ENCODE measurements at regions not wholly inside any gene's neighbourhood (a gene's known extent, or its start where the extent isn't known, plus 50 kb on each side); places are given as distances from the start of the nearest gene placed in this dataset.
A peak's percentile ranks its signal among the peaks of the same experiment; 100 is the strongest.
"Not testable (repeated sequence)": the region's sequence is repeated elsewhere in the genome, so short reads cannot be mapped to it uniquely, and the experiment has no call there.

- H3K27me3 ChIP-seq (ENCODE audit: control insufficient read depth, insufficient read depth, low read length); H3K9me3 ChIP-seq (ENCODE audit: control insufficient read depth, low read depth, low read length); H3K36me3 ChIP-seq (ENCODE audit: control insufficient read depth, insufficient read depth, low read length); DNase-seq; H3K4me3 ChIP-seq (ENCODE audit: low read length); H3K27ac ChIP-seq (ENCODE audit: low read length); H3K4me1 ChIP-seq (ENCODE audit: control insufficient read depth, insufficient read depth, low read length): not testable (repeated sequence)
- WGBS (ENCODE audit: insufficient coverage, low lambda C conversion rate): no CpG with 5 or more reads among the region's 9 CpGs
Observed at GRCh38 chr13:109702030-109702597, 84.3 kb downstream of the IRS2 start.

- Histone ChIP-seq H3K36me3 (ENCODE audit: control insufficient read depth, insufficient read depth, low read length) (no peaks in the 10 kb centered on the region), H3K4me3 (ENCODE audit: low read length) (no peak overlapping the region), H3K27me3 (ENCODE audit: control insufficient read depth, insufficient read depth, low read length) (no peaks in the 10 kb centered on the region), H3K27ac (ENCODE audit: low read length) (peak overlapping the region; percentile 26), H3K4me1 (ENCODE audit: control insufficient read depth, insufficient read depth, low read length) (no peaks in the 10 kb centered on the region), H3K9me3 (ENCODE audit: control insufficient read depth, low read depth, low read length) (no peaks in the 10 kb centered on the region)
- WGBS (ENCODE audit: insufficient coverage, low lambda C conversion rate): no CpG with 5 or more reads among the region's 3 CpGs
- DNase-seq: peak; percentile 76 to 89
Observed at GRCh38 chr13:109700176-109700575, 86.2 kb downstream of the IRS2 start.

- no peak for DNase-seq
- H3K27ac ChIP-seq (ENCODE audit: low read length): peak overlapping the region; percentile 26
Observed at GRCh38 chr13:109699628-109700071, 86.7 kb downstream of the IRS2 start.

GRCh38 chr13:109698779-109699178 is 87.6 kb downstream of the IRS2 start:
- H3K9me3 ChIP-seq (ENCODE audit: control insufficient read depth, low read depth, low read length): no peaks in the 10 kb centered on the region
- H3K36me3 ChIP-seq (ENCODE audit: control insufficient read depth, insufficient read depth, low read length): no peaks in the 10 kb centered on the region
- no peaks in the 10 kb centered on the region for H3K4me1 ChIP-seq (ENCODE audit: control insufficient read depth, insufficient read depth, low read length)
- H3K4me3 ChIP-seq (ENCODE audit: low read length): no peak overlapping the region
- no peaks in the 10 kb centered on the region for H3K27me3 ChIP-seq (ENCODE audit: control insufficient read depth, insufficient read depth, low read length)
- no peak for DNase-seq
- H3K27ac ChIP-seq (ENCODE audit: low read length): no peak overlapping the region
- WGBS (ENCODE audit: insufficient coverage, low lambda C conversion rate): no CpG with 5 or more reads among the region's 1 CpG

More at GRCh38 chr13:109699628-109700071, 86.7 kb downstream of the IRS2 start:
- Histone ChIP-seq H3K4me3 (ENCODE audit: low read length) (no peak overlapping the region), H3K9me3 (ENCODE audit: control insufficient read depth, low read depth, low read length) (no peaks in the 10 kb centered on the region), H3K4me1 (ENCODE audit: control insufficient read depth, insufficient read depth, low read length) (no peaks in the 10 kb centered on the region), H3K27me3 (ENCODE audit: control insufficient read depth, insufficient read depth, low read length) (no peaks in the 10 kb centered on the region), H3K36me3 (ENCODE audit: control insufficient read depth, insufficient read depth, low read length) (no peaks in the 10 kb centered on the region)
- WGBS (ENCODE audit: insufficient coverage, low lambda C conversion rate): no CpG with 5 or more reads among the region's 13 CpGs

- H3K9me3 ChIP-seq (ENCODE audit: control insufficient read depth, low read depth, low read length): no peaks in the 10 kb centered on the region
- H3K4me3 ChIP-seq (ENCODE audit: low read length): no peak overlapping the region
- H3K4me1 ChIP-seq (ENCODE audit: control insufficient read depth, insufficient read depth, low read length): no peaks in the 10 kb centered on the region
- H3K27ac ChIP-seq (ENCODE audit: low read length): no peak overlapping the region
- WGBS (ENCODE audit: insufficient coverage, low lambda C conversion rate): 100% methylated on average over 2 of the region's 10 CpGs
- H3K36me3 ChIP-seq (ENCODE audit: control insufficient read depth, insufficient read depth, low read length): no peaks in the 10 kb centered on the region
- no peaks in the 10 kb centered on the region for H3K27me3 ChIP-seq (ENCODE audit: control insufficient read depth, insufficient read depth, low read length)
- no peak for DNase-seq
Observed at GRCh38 chr13:109697936-109698335, 88.4 kb downstream of the IRS2 start.

GRCh38 chr13:109695402-109696190 is 90.8 kb downstream of the IRS2 start:
- Histone ChIP-seq H3K4me3 (ENCODE audit: low read length) (no peak overlapping the region), H3K27ac (ENCODE audit: low read length) (no peak overlapping the region), H3K9me3 (ENCODE audit: control insufficient read depth, low read depth, low read length) (no peaks in the 10 kb centered on the region), H3K36me3 (ENCODE audit: control insufficient read depth, insufficient read depth, low read length) (no peaks in the 10 kb centered on the region), H3K4me1 (ENCODE audit: control insufficient read depth, insufficient read depth, low read length) (no peaks in the 10 kb centered on the region), H3K27me3 (ENCODE audit: control insufficient read depth, insufficient read depth, low read length) (no peaks in the 10 kb centered on the region)
- DNase-seq: no peak
- 100% methylated on average over 1 of the region's 6 CpGs for WGBS (ENCODE audit: insufficient coverage, low lambda C conversion rate)

DNA sequence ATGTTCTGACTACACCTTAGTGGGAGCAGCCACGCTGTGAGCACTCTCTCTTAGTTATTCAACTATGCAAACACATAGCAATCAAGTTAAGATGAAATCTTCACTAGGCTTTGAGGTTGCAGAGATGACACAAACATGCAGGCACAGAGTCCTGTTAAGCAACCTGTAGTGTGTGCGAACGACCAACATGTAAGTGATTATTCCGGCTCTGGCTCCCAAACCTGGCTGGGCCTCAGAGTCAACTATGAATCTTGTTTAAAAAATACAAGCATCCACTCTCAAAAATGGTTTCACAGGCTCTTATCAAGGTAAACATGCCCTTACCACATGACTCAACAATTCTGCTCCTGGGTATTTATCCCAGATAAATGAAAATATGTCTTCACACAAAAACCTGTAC is 91.4 kb downstream of the IRS2 start:
- Histone ChIP-seq H3K27me3 (ENCODE audit: control insufficient read depth, insufficient read depth, low read length) (no peaks in the 10 kb centered on the region), H3K4me1 (ENCODE audit: control insufficient read depth, insufficient read depth, low read length) (no peaks in the 10 kb centered on the region), H3K4me3 (ENCODE audit: low read length) (no peak overlapping the region), H3K9me3 (ENCODE audit: control insufficient read depth, low read depth, low read length) (no peaks in the 10 kb centered on the region), H3K27ac (ENCODE audit: low read length) (no peak overlapping the region), H3K36me3 (ENCODE audit: control insufficient read depth, insufficient read depth, low read length) (no peaks in the 10 kb centered on the region)
- 80% methylated on average over 1 of the region's 4 CpGs for WGBS (ENCODE audit: insufficient coverage, low lambda C conversion rate)
- DNase-seq: no peak

DNA sequence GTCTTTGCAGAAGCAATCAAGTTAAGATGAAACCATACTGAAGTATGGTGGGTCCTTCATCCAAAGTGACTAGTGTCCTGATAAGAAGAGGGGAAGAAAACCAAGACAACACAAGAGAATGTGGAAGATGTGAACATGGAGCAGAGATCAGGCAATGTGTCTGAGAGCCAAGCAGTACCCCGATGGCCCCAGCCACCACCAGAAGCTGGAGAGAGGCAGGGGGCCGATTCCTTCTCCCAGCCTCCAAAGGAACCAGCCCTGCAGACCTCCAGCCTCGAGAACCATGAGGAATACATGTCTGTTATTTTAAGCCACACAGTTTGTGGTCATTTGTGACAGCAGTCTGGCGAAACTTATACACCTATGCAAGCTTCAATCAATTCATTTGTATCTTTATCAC is 93.2 kb downstream of the IRS2 start:
- Histone ChIP-seq H3K27ac (ENCODE audit: low read length) (no peak overlapping the region), H3K4me3 (ENCODE audit: low read length) (no peak overlapping the region), H3K27me3 (ENCODE audit: control insufficient read depth, insufficient read depth, low read length) (no peaks in the 10 kb centered on the region), H3K9me3 (ENCODE audit: control insufficient read depth, low read depth, low read length) (no peaks in the 10 kb centered on the region), H3K4me1 (ENCODE audit: control insufficient read depth, insufficient read depth, low read length) (peaks cover under 1% of the 10 kb centered on the region), H3K36me3 (ENCODE audit: control insufficient read depth, insufficient read depth, low read length) (no peaks in the 10 kb centered on the region)
- no CpG with 5 or more reads among the region's 4 CpGs for WGBS (ENCODE audit: insufficient coverage, low lambda C conversion rate)
- DNase-seq: no peak

- H3K27ac ChIP-seq (ENCODE audit: low read length): no peak overlapping the region
- no peak for DNase-seq
- peaks cover 12% of the 10 kb centered on the region for H3K4me1 ChIP-seq (ENCODE audit: control insufficient read depth, insufficient read depth, low read length)
- H3K4me3 ChIP-seq (ENCODE audit: low read length): no peak overlapping the region
- no peaks in the 10 kb centered on the region for H3K36me3 ChIP-seq (ENCODE audit: control insufficient read depth, insufficient read depth, low read length)
- no CpG with 5 or more reads among the region's 1 CpG for WGBS (ENCODE audit: insufficient coverage, low lambda C conversion rate)
- H3K27me3 ChIP-seq (ENCODE audit: control insufficient read depth, insufficient read depth, low read length): no peaks in the 10 kb centered on the region
- H3K9me3 ChIP-seq (ENCODE audit: control insufficient read depth, low read depth, low read length): no peaks in the 10 kb centered on the region
Observed at GRCh38 chr13:109691689-109692088, 94.7 kb downstream of the IRS2 start.

DNA sequence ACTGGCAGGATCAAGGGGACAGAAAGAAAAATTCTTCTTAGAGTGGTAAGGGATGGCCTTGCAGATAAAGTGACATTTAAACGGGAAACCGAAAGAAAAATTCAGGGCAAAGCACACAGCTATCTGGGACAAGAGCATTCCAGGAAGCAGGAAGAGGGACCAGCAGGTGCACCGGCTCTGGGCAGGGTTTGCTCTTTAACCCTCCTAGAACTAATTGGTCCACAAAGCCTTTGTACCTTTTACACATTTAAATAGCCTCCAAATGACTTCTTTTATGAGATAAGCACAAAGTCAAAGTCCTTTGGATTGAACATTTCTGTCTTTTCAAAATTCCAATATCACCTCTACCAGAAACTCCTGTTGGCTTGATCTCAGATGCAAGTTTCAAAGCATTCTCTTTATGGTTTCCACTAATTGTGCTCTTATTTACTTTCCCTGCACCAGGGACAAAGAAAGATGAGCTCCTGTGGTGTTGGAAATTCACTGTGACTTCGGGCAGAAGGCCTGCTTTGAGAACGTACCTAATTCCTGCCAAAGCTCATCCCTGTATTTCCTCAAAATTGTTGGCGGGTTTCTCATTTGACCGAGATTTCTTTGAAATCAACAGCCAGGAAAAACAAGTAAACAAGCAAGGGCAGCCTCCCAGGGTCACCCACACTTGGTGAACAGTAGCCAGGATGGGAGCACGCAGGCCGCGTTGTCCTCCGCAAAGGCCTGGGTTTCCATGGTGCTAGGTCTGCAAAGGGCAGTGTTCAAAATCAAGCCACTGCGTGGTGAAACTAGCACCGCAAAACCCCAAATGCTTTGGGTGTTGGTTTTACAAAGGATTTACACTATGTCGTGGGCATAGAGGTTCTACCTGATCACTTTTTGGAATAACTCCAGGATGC is 98.6 kb downstream of the IRS2 start:
- peak; percentile 73 to 84 for DNase-seq
- 12% methylated on average over 3 of the region's 14 CpGs for WGBS (ENCODE audit: insufficient coverage, low lambda C conversion rate)
- Histone ChIP-seq H3K27me3 (ENCODE audit: control insufficient read depth, insufficient read depth, low read length) (no peaks in the 10 kb centered on the region), H3K4me1 (ENCODE audit: control insufficient read depth, insufficient read depth, low read length) (peaks cover 38% of the 10 kb centered on the region), H3K27ac (ENCODE audit: low read length) (peak overlapping the region; percentile 36), H3K4me3 (ENCODE audit: low read length) (no peak overlapping the region), H3K36me3 (ENCODE audit: control insufficient read depth, insufficient read depth, low read length) (no peaks in the 10 kb centered on the region), H3K9me3 (ENCODE audit: control insufficient read depth, low read depth, low read length) (no peaks in the 10 kb centered on the region)
